Adrenal gland (tissue), 5 donors: ENCODE measurements at regions not wholly inside any gene's neighbourhood (a gene's known extent, or its start where the extent isn't known, plus 50 kb on each side); places are given as distances from the start of the nearest gene placed in this dataset.

Source experiments
- CTCF ChIP-seq, 6 experiments: fragments of 450-650 bp in 4 of 6; fragments of 200-600 bp in 2 of 6; sonication (generic) in 1 of 6; IDR thresholded peaks; 1 replicate in 5 of 6; 2 replicates in 1 of 6; pipeline versions ENCODE4 v1.5.1 to v1.8.0; 2016 to 2021; ENCODE audit warnings: antibody characterized with exemption in 6 of 6, mild to moderate bottlenecking in 2 of 6, moderate library complexity in 1 of 6
- POLR2A ChIP-seq, 2 donors: fragments of 450-650 bp; IDR thresholded peaks; one replicate each; pipeline ENCODE4 v1.6.1; 2017; ENCODE audit warnings: antibody characterized with exemption in 2 of 2, mild to moderate bottlenecking in 2 of 2, moderate library complexity in 1 of 2
- donor health status: DM: no; HTN: no; CAD: no.

- TF ChIP-seq CTCF (IDR thresholded peaks at IDR 0.05) (no peak), POLR2A (IDR thresholded peaks at IDR 0.05) (no peak)
Measured at GRCh38 chr7:153943457-153943856, 108.7 kb upstream of the DPP6 start.
